ENCODE measurements at regions not wholly inside any gene's neighbourhood (a gene's known extent, or its start where the extent isn't known, plus 50 kb on each side); places are given as distances from the start of the nearest gene placed in this dataset.
"Not testable (repeated sequence)": the region's sequence is repeated elsewhere in the genome, so short reads cannot be mapped to it uniquely, and the experiment has no call there.

DNA sequence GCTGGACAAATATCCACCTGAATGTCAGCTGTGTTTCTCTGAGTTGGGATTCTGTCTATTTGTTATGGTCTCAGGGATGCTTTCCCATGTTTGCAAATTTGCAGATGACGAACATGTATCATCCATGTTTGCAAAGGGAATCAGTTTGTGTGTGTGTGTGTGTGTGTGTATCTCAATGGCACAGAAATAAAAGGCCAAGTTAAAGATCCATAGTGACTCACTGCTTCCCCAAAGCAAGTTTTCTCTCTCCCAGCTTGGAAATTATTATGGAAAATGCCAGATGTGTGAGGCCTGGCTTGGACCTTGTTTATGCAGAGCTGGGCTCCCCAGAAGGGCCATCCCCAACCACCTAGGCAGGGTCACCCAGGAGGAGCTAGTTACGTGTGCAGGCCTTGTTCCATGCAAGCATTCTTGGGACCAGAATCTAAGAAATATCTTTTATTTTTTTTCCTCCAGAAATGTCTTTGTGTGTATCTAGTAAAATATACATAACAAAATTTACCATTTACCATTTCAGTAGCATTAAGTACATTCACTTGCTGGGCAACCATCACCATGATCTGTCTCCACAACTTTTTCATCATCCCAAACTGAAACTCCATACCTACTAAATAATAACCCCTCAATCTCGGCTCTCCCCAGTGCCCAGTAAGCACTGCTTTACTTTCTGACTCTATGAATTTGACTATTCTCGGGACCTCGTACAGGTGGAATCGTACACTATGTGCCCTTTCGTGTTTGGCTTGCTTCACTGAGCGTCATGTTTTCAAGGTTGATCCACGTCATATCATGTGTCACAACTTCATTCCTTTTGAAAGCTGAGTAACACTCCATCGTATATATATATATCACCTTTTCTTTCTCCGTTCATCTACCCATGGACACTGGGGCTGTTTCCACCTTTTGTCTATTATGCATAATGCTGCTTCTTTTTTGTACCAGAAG lies 56.6 kb upstream of the WNT7B start:
- Mint-ChIP-seq H3K4me3 (no peak overlapping the region), H3K27ac (no peak overlapping the region), H3K36me3 (ENCODE audit: low read depth) (no peaks in the 10 kb centered on the region), H3K9me3 (ENCODE audit: insufficient read depth) (no peaks in the 10 kb centered on the region), H3K4me1 (ENCODE audit: low read depth) (peaks cover 20% of the 10 kb centered on the region), H3K27me3 (ENCODE audit: low read depth) (peaks cover 2% of the 10 kb centered on the region)
- DNase-seq (no peak), ATAC-seq (no peak)
- POLR2A ChIA-PET: interaction anchor here (1.7 to 4.2 kb wide), 2 partner anchors 20 to 27 kb away, joined by 4 to 45 read pairs; no protein-coding TSS in a partner anchor
- CTCF ChIA-PET: interaction anchor here (1.1 to 6.3 kb wide), 5 partner anchors 15 to 83 kb away, joined by 3 to 129 read pairs (median 4); no protein-coding TSS in a partner anchor

DNA sequence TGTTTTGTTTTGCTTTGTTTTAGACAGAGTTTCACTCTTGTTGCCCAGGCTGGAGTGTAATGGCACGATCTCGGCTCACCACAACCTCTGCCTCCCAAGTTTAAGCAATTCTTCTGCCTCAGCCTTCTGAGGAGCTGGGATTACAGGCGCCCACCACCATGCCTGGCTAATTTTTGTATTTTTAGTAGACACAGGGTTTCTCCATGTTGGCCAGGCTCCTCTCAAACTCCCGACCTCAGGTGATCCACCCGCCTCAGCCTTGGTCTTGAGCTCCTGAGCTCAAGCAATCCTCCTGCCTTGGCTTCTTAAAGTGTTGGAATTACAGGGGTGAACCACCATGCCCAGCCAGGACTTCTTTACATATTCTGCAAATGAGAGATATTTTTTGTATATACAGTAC lies 57.5 kb upstream of the WNT7B start:
- H3K27me3 Mint-ChIP-seq (ENCODE audit: low read depth); H3K36me3 Mint-ChIP-seq (ENCODE audit: low read depth); ATAC-seq; H3K9me3 Mint-ChIP-seq (ENCODE audit: insufficient read depth); DNase-seq; H3K27ac Mint-ChIP-seq; H3K4me3 Mint-ChIP-seq: not testable (repeated sequence)
- POLR2A ChIA-PET: interaction anchor here (1.7 to 4.2 kb wide), 3 partner anchors 19 to 28 kb away, joined by 4 to 45 read pairs (median 22); no protein-coding TSS in a partner anchor
- peaks cover 19% of the 10 kb centered on the region for H3K4me1 Mint-ChIP-seq (ENCODE audit: low read depth)
- CTCF ChIA-PET: interaction anchor here (1.1 to 6.3 kb wide), 5 partner anchors 16 to 82 kb away, joined by 3 to 129 read pairs (median 4); no protein-coding TSS in a partner anchor

DNA sequence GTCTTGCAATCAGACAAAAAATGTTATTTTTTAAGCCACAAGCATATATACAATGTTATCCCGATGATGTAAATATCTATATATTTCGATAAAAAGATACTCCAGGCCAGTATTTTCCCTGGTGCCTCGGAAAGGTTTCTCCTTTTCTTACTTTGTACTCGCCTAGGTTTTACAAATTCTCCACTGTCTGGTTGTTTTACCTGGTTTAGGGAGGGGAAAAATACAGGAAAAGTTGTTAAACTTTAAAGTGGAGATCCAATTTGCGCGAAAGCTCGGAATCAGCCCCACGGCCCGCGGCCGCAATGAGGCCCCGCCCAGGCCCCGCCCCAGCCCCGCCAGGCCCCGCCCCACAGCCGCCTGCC lies 58.4 kb upstream of the WNT7B start:
- Mint-ChIP-seq H3K36me3 (ENCODE audit: low read depth) (no peaks in the 10 kb centered on the region), H3K9me3 (ENCODE audit: insufficient read depth) (no peaks in the 10 kb centered on the region), H3K4me3 (peak overlapping the region; percentile 77), H3K4me1 (ENCODE audit: low read depth) (peaks cover 21% of the 10 kb centered on the region), H3K27ac (peak overlapping the region; percentile 78), H3K27me3 (ENCODE audit: low read depth) (no peaks in the 10 kb centered on the region)
- POLR2A ChIA-PET: interaction anchor here (1.2 to 4.2 kb wide), 4 partner anchors 18 to 29 kb away, joined by 4 to 45 read pairs (median 19); no protein-coding TSS in a partner anchor
- ATAC-seq (no peak), DNase-seq (no peak)
- CTCF ChIA-PET: interaction anchor here (0.8 to 6.3 kb wide), 6 partner anchors 17 to 80 kb away, joined by 3 to 129 read pairs (median 12); no protein-coding TSS in a partner anchor

DNA sequence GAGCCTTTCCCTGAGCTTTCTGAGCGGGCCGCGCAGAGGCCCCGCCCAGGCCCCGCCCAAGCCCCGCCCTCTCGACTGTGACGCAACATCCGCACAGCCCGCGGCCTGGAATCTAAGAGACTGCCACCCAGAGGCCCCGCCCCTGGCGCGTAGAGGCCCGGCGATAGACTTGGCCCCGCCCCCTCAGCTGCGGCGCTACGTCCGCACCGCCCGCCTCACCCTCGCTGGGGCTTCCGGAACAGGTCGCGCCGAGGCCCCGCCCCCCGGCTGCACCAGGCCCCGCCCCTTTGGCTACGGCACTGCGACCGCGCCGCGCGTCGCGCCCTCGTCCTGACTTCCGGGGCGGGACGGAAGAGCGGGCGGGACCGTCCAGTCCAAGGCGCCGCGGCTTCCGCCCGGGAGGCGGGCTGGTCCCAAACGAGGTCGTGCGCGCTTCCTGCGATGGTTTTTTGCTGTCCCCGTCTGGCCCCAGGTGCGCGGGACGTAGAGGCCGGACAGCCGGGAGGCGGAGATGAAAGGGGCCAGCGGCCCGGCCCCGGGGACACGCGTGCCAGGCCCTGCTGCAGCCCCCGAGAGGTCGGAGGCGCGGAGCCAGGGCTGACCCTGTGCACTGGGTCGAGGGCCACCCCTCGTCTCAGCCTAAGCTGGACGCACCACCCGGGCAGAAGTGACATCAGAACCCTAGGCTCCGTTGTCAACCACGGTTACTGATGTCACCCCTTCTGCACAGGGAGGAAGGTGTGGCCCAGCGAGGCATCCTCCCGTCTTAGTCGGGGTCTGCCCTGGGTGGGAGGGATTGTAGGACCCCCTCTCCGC lies 59.0 kb upstream of the WNT7B start:
- CTCF ChIA-PET: interaction anchor here (0.7 to 6.3 kb wide), 19 partner anchors 14 to 722 kb away, joined by 3 to 129 read pairs (median 4); no protein-coding TSS in a partner anchor
- DNase-seq (peak; percentile 100), ATAC-seq (peak; percentile 95)
- Mint-ChIP-seq H3K4me3 (peak overlapping the region; percentile 81), H3K36me3 (ENCODE audit: low read depth) (no peaks in the 10 kb centered on the region), H3K27me3 (ENCODE audit: low read depth) (no peaks in the 10 kb centered on the region), H3K4me1 (ENCODE audit: low read depth) (peaks cover 21% of the 10 kb centered on the region), H3K27ac (peak overlapping the region; percentile 95), H3K9me3 (ENCODE audit: insufficient read depth) (no peaks in the 10 kb centered on the region)
- POLR2A ChIA-PET: interaction anchor here (1.1 to 4.2 kb wide), 8 partner anchors 12 to 35 kb away, joined by 4 to 45 read pairs (median 6); no protein-coding TSS in a partner anchor

DNA sequence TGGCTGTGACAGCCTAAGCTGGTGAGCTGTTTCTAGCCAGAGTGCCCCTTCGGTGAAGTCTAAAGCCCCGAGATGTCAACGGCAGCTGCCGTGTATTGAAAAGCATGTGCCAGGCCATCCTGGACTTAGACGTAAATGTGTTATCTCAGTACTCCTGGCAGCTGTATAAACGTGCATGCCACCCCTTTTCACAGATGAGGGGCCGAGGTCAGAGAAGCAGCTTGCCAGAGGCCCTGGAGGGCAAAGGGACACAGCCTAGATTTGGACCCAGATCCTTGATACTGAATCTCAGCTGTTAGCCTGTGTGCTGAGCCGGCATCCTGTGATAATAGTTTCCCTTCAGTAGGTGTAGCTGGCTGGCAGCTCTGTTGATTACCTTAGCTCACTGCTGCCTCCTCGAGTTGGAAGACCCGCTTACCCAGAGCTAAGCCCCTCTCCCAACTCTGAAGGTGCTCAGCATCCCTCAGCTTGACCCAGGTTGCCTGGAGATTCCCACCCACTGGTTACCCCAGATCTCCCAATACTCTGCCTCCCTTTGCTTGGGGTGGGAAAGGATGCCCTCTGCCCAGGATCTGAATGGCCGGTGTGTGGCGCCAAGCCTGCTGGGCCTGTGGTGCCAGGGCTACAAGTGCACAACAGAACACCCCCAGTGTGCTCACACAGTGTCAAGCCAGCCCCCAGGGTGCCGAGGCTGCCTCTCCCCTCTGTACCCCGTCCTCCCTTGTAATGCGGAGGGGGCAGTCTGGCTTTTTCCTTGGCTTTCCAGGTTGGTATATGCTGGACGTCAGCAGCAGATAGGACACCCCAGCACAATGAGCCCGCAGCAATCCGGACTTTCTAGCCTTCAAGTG lies 59.8 kb upstream of the WNT7B start:
- Mint-ChIP-seq H3K4me1 (ENCODE audit: low read depth) (peaks cover 21% of the 10 kb centered on the region), H3K36me3 (ENCODE audit: low read depth) (no peaks in the 10 kb centered on the region), H3K9me3 (ENCODE audit: insufficient read depth) (no peaks in the 10 kb centered on the region), H3K27ac (peak overlapping the region; percentile 95), H3K4me3 (peak overlapping the region; percentile 81), H3K27me3 (ENCODE audit: low read depth) (no peaks in the 10 kb centered on the region)
- ATAC-seq (peak; percentile 47), DNase-seq (peak; percentile 76)
- ChIA-PET CTCF (interaction anchor here (0.7 to 6.3 kb wide), 18 partner anchors 10 to 721 kb away, joined by 3 to 129 read pairs (median 4); no protein-coding TSS in a partner anchor), POLR2A (interaction anchor here (1.1 to 4.2 kb wide), 8 partner anchors 12 to 34 kb away, joined by 4 to 45 read pairs (median 6); no protein-coding TSS in a partner anchor)

DNA sequence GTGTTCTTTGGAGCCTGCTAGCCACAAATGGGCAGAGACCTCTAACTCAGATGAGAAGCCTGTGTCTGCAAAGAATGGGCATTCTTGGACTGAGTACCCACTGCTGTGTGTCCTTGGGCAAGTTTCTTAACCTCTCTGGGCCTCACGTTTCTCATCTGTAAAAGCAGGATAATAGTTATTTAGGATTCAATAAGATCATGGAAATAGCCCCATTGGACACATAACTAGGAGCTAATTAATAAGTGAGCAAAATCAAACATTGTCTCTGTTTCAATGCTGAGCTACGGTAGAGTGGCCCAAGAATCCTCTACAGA lies 61.2 kb upstream of the WNT7B start:
- POLR2A ChIA-PET: no interaction called here
- H3K4me1 Mint-ChIP-seq (ENCODE audit: low read depth): peaks cover 21% of the 10 kb centered on the region
- H3K36me3 Mint-ChIP-seq (ENCODE audit: low read depth): no peaks in the 10 kb centered on the region
- CTCF ChIA-PET: interaction anchor here (6.3 kb wide), 1 partner anchor 31 kb away, joined by 129 read pairs; no protein-coding TSS in a partner anchor
- no peaks in the 10 kb centered on the region for H3K27me3 Mint-ChIP-seq (ENCODE audit: low read depth)
- no peak for ATAC-seq
- no peak overlapping the region for H3K27ac Mint-ChIP-seq
- no peak overlapping the region for H3K4me3 Mint-ChIP-seq
- H3K9me3 Mint-ChIP-seq (ENCODE audit: insufficient read depth): no peaks in the 10 kb centered on the region
- no peak for DNase-seq

DNA sequence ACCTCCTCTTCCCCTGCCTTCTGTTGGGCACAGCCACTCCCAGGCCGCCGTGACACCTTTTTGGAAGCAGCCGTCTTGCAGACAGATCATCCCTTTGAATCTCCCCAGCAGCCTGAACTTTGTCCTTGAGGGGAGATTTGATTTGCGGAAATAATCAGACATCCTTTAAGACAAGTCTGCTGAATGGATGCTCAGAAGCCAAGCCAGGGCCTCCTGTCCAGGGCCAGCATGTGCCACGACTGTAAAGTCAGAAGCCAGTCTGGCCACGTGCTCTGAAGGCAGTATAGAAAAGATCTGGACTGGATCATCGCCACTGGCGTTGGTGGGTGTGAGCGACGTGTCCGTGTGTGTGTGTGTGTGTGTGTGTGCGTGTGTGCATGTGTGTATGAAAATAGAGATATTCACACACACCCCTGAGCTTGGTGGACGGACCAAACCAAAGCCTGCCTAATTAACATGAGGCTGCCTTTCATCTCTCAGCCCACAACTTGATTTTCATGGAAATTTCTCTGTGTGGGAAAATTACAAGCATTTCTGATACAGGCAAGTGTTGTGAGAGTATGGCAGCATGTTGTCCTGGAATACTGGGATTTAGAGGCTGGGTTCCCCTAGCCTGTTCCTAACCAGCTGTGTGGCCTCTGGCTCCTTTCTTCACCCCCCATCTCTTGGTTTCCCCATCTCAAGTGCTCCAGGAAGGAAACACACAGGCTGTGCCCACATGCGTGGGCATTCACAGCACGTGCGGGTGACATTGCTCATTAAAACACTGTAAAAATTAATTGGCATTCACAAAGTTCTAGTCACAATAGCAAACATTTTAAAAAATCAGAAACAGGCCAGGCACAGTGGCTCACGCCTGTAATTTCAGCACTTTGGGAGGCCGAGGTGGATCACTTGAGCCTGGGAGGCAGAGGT lies 61.8 kb upstream of the WNT7B start:
- H3K36me3 Mint-ChIP-seq (ENCODE audit: low read depth): no peaks in the 10 kb centered on the region
- H3K9me3 Mint-ChIP-seq (ENCODE audit: insufficient read depth): no peaks in the 10 kb centered on the region
- no peak overlapping the region for H3K27ac Mint-ChIP-seq
- POLR2A ChIA-PET: no interaction called here
- ATAC-seq: no peak
- H3K4me1 Mint-ChIP-seq (ENCODE audit: low read depth): peaks cover 25% of the 10 kb centered on the region
- no peak overlapping the region for H3K4me3 Mint-ChIP-seq
- DNase-seq: no peak
- H3K27me3 Mint-ChIP-seq (ENCODE audit: low read depth): no peaks in the 10 kb centered on the region
- CTCF ChIA-PET: interaction anchor here (6.3 kb wide), 1 partner anchor 32 kb away, joined by 129 read pairs; no protein-coding TSS in a partner anchor

DNA sequence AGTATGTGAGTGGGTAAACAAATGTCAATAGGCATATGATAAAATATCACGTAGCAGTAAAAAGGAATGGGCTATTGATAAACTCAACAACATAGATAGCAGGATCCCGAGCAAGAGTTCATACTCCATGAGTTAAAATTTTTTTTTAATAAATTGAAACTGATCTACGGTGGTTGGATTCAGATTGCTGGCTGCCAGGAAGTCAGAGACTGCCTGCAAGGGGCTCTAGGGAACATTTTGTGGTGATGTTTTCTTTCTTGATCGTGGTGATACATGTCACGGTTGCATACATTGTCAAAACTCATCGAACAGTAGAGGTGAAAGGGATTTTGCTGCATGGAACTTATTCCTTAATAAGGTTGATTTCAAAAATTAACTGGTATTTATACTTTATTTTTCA lies 62.6 kb upstream of the WNT7B start:
- H3K27ac Mint-ChIP-seq: no peak overlapping the region
- peaks cover 31% of the 10 kb centered on the region for H3K4me1 Mint-ChIP-seq (ENCODE audit: low read depth)
- no peaks in the 10 kb centered on the region for H3K9me3 Mint-ChIP-seq (ENCODE audit: insufficient read depth)
- CTCF ChIA-PET: no interaction called here
- no peaks in the 10 kb centered on the region for H3K36me3 Mint-ChIP-seq (ENCODE audit: low read depth)
- POLR2A ChIA-PET: no interaction called here
- ATAC-seq: no peak
- DNase-seq: no peak
- no peaks in the 10 kb centered on the region for H3K27me3 Mint-ChIP-seq (ENCODE audit: low read depth)
- no peak overlapping the region for H3K4me3 Mint-ChIP-seq

DNA sequence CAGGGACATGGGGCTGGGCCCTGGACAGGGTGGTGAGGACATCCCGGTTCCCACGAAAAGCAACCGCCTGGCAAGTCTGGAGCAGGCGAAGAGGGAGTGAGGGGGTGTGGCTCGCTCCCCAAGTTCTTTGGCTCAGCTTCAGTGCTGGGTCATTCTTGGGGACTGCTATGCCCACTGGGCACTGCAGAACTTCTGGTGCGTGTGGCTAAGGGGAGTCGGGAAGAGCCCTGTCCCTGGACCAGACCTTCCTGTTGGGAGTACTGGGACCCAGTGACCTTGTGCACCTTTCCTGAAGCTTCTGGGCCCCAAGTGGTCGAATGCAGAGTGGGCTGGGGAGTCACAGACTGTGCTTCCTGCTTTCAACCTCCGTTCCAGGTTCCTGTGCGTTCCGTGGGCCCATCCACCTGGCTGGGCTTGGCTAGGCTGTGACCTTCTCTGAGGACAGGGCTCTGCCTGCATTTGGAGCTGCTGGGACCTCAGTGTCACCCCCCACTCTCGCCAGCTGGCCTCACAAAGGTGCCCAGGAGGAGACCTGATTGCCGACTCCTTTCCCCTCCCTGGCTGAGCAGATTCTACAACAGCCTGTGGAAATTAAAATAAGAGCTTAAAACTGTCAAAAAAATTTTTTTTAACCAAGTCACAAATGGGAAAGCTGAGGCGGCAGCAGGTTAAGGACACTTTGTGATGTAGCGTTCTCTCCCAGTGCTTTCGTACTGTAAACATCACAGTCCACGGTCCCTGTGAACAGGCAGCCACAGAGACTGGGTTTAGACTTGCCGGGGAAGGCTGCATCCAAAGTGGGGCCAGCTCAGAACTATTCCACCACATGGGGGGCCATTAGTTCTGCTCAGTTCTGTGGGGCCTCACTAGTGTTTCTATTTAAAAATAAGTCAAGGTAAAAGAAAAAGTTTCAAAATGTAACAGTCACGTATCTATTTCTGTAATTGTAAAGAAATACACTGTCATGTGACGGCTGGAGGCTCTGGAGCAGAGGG lies 63.8 kb upstream of the WNT7B start:
- H3K36me3 Mint-ChIP-seq (ENCODE audit: low read depth): no peaks in the 10 kb centered on the region
- ATAC-seq (no peak), DNase-seq (no peak)
- no peak overlapping the region for H3K27ac Mint-ChIP-seq
- H3K9me3 Mint-ChIP-seq (ENCODE audit: insufficient read depth): no peaks in the 10 kb centered on the region
- POLR2A ChIA-PET: no interaction called here
- CTCF ChIA-PET: interaction anchor here (1.0 to 2.2 kb wide), 2 partner anchors 35 to 74 kb away, joined by 3 to 9 read pairs; no protein-coding TSS in a partner anchor
- H3K4me1 Mint-ChIP-seq (ENCODE audit: low read depth): peaks cover 26% of the 10 kb centered on the region
- no peak overlapping the region for H3K4me3 Mint-ChIP-seq
- peaks cover 1% of the 10 kb centered on the region for H3K27me3 Mint-ChIP-seq (ENCODE audit: low read depth)
